Dendritic cell treated with granulocyte-macrophage colony-stimulating factor and Interleukin-4, amounts not matched to agents 40 ng/mL and 50 ng/mL, for 4 days (primary cell): ENCODE measurements at regions not wholly inside any gene's neighbourhood (a gene's known extent, or its start where the extent isn't known, plus 50 kb on each side); places are given as distances from the start of the nearest gene placed in this dataset.

Source experiments
- H3K27ac Mint-ChIP-seq: one replicate; pipeline ENCODE4 v1.8.0; 2022; ENCODE audit warnings: mild to moderate bottlenecking, mixed read lengths
- H3K27me3 Mint-ChIP-seq: one replicate; pipeline ENCODE4 v1.8.0; 2022; ENCODE audit warnings: mild to moderate bottlenecking, mixed read lengths
- H3K36me3 Mint-ChIP-seq: one replicate; pipeline ENCODE4 v1.8.0; 2022; ENCODE audit warnings: low read depth, mixed read lengths
- H3K4me1 Mint-ChIP-seq: one replicate; pipeline ENCODE4 v1.8.0; 2022; ENCODE audit warnings: low read depth, mixed read lengths
- H3K4me3 Mint-ChIP-seq: one replicate; pipeline ENCODE4 v1.8.0; 2022; ENCODE audit warnings: mild to moderate bottlenecking, moderate library complexity, mixed read lengths
- H3K9me3 Mint-ChIP-seq: one replicate; pipeline ENCODE4 v1.8.0; 2022; ENCODE audit warnings: mixed read lengths
- intact Hi-C: fragments of 100-400 bp; cut with micrococcal nuclease; formaldehyde crosslinking; loops from one replicate; pipeline ENCODE4 v1.15.0; 2022

DNA sequence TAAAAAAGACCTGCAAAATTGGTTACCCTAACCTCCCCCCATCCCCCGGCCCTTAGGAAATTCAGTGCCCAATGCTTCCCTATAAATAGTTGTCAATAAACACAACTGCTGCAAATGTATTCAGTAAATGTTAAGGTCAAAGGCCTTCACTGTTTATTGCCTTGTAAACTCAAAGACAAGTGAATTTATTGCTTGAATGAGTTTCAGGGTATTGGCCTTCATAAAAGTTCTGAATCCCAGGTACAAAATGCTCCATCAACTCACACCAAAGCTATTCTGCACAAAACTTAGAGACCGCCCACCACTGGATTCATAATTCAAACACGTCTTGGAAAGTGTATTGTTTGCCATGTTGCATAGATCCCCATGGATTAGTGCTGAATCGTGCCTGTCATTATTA lies 63.3 kb upstream of the CDKN3 start:
- Mint-ChIP-seq H3K27me3 (peaks cover 8% of the 10 kb centered on the region), H3K4me3 (no peak overlapping the region), H3K4me1 (no peaks in the 10 kb centered on the region), H3K36me3 (no peaks in the 10 kb centered on the region), H3K27ac (no peak overlapping the region), H3K9me3 (no peaks in the 10 kb centered on the region)
- intact Hi-C loops, result no loop called here

DNA sequence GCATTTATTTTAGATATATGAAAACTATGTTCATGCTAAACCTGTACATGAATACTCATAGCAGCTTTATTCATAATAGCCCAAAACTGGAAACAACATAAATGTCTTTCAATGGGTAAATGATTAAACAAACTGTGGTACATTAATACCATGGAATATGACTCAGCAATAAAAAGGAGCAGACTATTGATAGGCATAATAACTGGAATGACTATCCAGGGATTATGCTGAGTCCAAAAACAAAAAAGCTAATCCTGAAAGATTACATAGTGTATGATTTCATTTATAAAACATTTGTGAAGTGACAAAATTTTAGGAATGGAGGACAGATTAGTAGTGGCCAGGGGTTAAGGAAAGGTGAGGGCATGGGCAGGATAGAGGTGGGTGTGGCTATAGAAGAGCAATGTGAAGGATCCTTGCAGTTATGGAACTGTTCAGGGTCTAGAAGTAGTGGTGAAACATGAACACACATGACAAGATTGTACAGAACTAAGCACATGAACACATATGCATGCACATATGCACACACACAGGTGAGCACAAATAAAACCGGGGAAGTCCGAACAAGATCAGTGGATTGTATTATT lies 61.1 kb upstream of the CDKN3 start:
- Mint-ChIP-seq H3K27ac (no peak overlapping the region), H3K27me3 (peaks cover 7% of the 10 kb centered on the region), H3K9me3 (no peaks in the 10 kb centered on the region), H3K4me3 (no peak overlapping the region), H3K36me3 (no peaks in the 10 kb centered on the region), H3K4me1 (no peaks in the 10 kb centered on the region)
- intact Hi-C loops, result no loop called here

DNA sequence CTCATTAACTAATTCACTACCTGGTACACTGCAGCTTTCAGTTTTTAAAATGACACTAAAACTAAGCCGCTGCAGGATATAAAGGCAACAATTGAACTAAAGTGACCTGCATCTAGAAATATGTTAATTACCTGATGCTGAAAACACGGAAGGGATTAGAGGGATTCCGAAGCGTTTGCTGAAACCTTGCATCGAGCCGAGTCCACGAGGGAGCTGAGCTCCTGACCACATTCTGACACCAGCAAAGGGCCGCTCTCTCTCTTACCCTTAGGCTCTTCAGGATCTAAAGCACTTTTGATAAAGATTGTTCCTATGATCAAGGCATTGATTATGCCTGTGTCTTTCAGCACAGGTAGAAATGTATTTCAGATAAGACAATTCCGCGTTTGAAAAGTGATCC lies 59.5 kb upstream of the CDKN3 start:
- Mint-ChIP-seq H3K9me3 (no peaks in the 10 kb centered on the region), H3K4me1 (no peaks in the 10 kb centered on the region), H3K4me3 (no peak overlapping the region), H3K27ac (no peak overlapping the region), H3K36me3 (no peaks in the 10 kb centered on the region), H3K27me3 (peaks cover 5% of the 10 kb centered on the region)
- intact Hi-C loops, result no loop called here

- Mint-ChIP-seq H3K36me3 (no peaks in the 10 kb centered on the region), H3K4me1 (no peaks in the 10 kb centered on the region), H3K4me3 (no peak overlapping the region), H3K27ac (no peak overlapping the region), H3K9me3 (no peaks in the 10 kb centered on the region), H3K27me3 (peaks cover 5% of the 10 kb centered on the region)
- intact Hi-C loops, result no loop called here
These were observed 58.0 kb upstream of the CDKN3 start for GRCh38 chr14:54338696-54339317.

DNA sequence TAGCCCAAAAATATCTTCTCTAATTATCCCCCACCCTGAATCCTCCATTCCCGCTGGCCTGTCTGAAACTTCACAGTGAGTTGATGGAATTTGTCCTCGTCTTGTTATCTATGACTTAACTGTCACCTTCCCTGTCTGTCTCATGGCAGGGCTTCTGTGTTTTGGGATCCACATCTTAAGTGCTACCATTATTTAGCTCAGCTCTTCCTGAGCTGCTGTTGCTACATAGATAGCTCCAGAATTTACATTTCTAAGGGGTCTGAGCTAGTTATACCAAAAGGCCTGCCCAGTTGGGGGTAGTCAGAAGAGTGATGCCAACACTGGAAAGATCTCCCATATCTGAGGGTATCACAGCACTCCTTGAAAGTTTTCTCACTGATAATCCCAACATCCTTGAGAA lies 57.0 kb upstream of the CDKN3 start:
- intact Hi-C loops, result no loop called here
- H3K36me3 Mint-ChIP-seq, result no peaks in the 10 kb centered on the region
- no peak overlapping the region for H3K27ac Mint-ChIP-seq
- peaks cover 5% of the 10 kb centered on the region for H3K27me3 Mint-ChIP-seq
- H3K4me3 Mint-ChIP-seq, result no peak overlapping the region
- H3K4me1 Mint-ChIP-seq, result no peaks in the 10 kb centered on the region
- H3K9me3 Mint-ChIP-seq, result no peaks in the 10 kb centered on the region

DNA sequence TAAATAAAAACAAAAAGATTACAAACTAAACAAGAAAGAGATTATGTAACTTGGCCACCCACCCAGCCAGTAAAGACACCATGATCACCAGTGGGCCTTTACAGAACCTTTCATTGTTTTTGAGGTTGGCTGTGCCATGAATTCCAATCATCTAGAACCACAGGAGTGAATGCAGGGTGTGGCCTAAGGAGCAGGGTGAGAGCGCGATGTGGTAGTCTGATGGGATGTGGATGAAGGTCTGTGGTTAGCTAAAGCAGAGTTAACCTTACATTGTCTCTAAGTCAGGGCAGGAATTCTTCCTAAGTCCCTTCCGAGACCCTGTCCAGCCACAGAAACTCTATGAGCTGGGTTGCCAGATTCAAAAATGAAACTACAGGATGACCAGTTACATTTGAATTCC lies 54.0 kb upstream of the CDKN3 start:
- Mint-ChIP-seq H3K4me3 (no peak overlapping the region), H3K4me1 (no peaks in the 10 kb centered on the region), H3K27me3 (peaks cover 2% of the 10 kb centered on the region), H3K27ac (no peak overlapping the region), H3K36me3 (no peaks in the 10 kb centered on the region), H3K9me3 (no peaks in the 10 kb centered on the region)
- intact Hi-C loops, result no loop called here

DNA sequence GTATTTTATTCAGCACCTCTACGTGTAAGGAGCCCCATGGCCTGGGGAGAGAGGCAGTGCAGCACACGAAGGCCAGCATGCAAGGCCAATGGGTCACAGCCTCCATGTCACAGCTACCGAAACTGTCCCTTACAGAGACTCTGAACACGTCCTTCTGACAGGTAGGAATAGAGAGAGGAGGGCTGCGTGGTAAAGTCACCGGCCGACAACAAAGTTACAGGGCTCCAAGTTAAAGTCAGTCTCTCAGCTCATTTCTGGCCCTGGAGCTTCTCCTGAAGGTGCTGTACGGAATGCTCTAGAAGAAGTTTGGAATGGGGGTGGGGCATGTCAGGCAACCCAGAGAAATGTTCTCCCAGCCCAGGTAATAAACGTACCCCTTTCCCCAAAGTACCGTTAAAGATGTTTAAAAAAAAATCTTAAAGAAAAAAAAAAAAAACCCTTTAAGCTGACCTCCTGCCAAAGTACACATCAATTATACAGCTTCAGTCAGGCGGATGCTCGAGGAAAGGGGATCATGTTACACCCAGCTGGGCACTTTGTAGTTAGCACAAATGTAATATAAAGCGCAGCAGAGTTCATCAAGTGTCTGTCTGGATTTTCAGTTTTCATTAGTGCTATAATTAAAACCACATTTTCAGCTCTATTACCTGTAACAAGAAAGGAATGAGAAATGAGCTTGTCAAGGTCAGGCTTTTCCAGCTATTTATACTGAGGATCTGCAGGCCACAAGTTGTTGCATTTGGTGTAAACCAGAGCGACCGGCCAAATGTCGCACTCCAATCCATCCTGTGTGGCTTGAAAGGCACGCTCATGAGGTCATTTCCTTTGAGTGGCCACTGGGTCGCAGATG lies 53.3 kb upstream of the CDKN3 start:
- H3K4me3 Mint-ChIP-seq, result no peak overlapping the region
- no peaks in the 10 kb centered on the region for H3K4me1 Mint-ChIP-seq
- no peaks in the 10 kb centered on the region for H3K9me3 Mint-ChIP-seq
- H3K36me3 Mint-ChIP-seq, result no peaks in the 10 kb centered on the region
- intact Hi-C loops, result no loop called here
- H3K27me3 Mint-ChIP-seq, result peaks cover under 1% of the 10 kb centered on the region
- H3K27ac Mint-ChIP-seq, result no peak overlapping the region

DNA sequence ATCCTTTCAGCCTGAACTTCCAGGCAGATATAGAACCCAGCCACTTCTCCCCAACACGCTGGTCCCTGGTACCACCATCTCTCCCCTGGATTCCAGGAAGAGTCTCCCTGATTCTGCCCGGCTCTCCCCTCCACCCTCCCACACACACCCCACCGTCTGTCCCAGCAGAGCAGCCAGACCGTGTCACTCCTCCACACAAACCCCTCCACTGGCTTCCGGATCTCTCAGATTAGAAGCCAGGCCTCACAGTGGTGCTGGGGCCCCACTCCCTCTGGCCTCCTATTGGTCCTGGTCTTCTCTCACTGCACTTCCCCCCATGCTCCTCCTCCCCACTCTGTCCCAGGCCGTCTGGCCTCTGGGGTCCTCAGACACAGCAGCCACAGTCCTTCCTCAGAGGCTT lies 52.4 kb upstream of the CDKN3 start:
- Mint-ChIP-seq H3K9me3 (no peaks in the 10 kb centered on the region), H3K27me3 (peaks cover 9% of the 10 kb centered on the region), H3K4me3 (no peak overlapping the region), H3K4me1 (peaks cover 4% of the 10 kb centered on the region), H3K36me3 (no peaks in the 10 kb centered on the region), H3K27ac (no peak overlapping the region)
- intact Hi-C loops, result no loop called here

GRCh38 chr14:54346257-54346656 lies 50.5 kb upstream of the CDKN3 start:
- Mint-ChIP-seq H3K27me3 (peaks cover 9% of the 10 kb centered on the region), H3K36me3 (no peaks in the 10 kb centered on the region), H3K9me3 (no peaks in the 10 kb centered on the region), H3K4me1 (peaks cover 5% of the 10 kb centered on the region), H3K4me3 (no peak overlapping the region), H3K27ac (no peak overlapping the region)
- intact Hi-C loops, result no loop called here
